GM13977 (cell line): ENCODE measurements at regions not wholly inside any gene's neighbourhood (a gene's known extent, or its start where the extent isn't known, plus 50 kb on each side); places are given as distances from the start of the nearest gene placed in this dataset.

Experiments used
- DNase-seq: peaks from one replicate; pipeline ENCODE4 v3.0.0; 2012; ENCODE audit warnings: low spot score
- in situ Hi-C: fragments of 300-500 bp; cut with MboI; formaldehyde crosslinking; loops from one replicate; pipeline ENCODE4 v1.12.0; 2022; ENCODE audit warnings: low sequenced_read_pairs, low pct_unique_long_range_greater_than_20kb, mixed read lengths, inconsistent platforms; ENCODE audit not compliant: unreplicated experiment
- TF ChIP-seq, protein P1 (sequence below): IDR thresholded peaks from 2 replicates; pipeline ENCODE4 v1.5.1; 2012; ENCODE audit warnings: mild to moderate bottlenecking, control low read depth; ENCODE audit not compliant: insufficient read depth; ENCODE audit errors: extremely low read depth, missing control alignments

DNA sequence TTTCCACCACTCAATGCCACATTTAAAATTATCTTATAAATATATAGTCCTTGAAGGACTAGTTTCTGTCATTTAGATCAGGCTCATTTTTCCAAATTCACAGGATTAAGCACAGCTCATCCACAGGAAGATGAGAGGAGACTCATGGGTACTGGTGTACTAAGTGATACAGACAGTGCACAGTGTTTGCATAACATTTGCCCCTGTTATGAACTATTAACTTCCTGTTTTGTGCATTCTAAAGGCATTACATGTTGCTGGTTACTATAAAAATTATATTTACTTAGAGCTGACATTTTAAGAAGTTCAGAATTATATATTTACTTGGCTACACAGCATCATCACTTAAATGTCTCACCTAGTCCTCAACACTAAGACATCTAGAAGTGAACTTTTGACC is 772.0 kb downstream of the TECRL start:
- TF ChIP-seq, protein P1, sequence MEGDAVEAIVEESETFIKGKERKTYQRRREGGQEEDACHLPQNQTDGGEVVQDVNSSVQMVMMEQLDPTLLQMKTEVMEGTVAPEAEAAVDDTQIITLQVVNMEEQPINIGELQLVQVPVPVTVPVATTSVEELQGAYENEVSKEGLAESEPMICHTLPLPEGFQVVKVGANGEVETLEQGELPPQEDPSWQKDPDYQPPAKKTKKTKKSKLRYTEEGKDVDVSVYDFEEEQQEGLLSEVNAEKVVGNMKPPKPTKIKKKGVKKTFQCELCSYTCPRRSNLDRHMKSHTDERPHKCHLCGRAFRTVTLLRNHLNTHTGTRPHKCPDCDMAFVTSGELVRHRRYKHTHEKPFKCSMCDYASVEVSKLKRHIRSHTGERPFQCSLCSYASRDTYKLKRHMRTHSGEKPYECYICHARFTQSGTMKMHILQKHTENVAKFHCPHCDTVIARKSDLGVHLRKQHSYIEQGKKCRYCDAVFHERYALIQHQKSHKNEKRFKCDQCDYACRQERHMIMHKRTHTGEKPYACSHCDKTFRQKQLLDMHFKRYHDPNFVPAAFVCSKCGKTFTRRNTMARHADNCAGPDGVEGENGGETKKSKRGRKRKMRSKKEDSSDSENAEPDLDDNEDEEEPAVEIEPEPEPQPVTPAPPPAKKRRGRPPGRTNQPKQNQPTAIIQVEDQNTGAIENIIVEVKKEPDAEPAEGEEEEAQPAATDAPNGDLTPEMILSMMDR, result no peak
- in situ Hi-C loops, result no loop called here
- no peak for DNase-seq

DNA sequence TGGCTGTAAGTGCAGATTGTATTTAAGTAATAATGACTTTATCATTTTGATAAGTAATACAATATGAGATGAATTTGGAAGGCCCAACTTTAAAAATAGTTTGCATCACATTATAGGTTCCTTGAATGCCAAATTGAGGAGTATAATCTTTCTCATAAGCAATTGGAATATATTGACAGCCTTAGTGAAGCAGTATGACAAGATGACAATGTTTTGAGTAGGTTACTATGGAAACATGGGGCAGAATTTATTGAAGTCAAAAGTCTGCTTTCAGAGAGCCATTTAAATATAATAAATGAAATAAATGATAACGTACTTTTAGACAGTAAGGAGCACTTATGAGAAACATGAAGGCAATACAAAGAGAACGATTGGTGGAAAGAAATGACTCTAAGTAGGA is 776.4 kb downstream of the TECRL start:
- no peak for DNase-seq
- in situ Hi-C loops, result no loop called here
- TF ChIP-seq, protein P1, result no peak

DNA sequence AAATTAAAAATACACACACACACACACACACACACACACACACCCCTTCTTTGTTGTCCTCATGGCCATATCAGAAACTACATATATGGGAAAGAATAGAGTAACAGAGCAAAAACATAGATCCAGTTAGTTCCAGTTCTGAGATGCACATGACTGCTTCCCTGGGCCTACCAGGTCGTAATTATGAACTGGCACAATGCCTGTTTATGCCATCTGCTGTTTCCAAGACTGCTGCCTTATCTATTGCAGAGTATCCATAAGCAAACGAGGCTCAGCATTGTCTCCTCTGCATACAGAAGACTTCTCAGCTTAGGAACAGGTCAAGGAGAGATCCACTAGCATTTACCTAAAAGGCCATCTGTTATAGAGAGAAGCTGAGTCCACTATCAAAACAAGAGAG is 789.0 kb downstream of the TECRL start:
- DNase-seq, result no peak
- TF ChIP-seq, protein P1, result no peak

DNA sequence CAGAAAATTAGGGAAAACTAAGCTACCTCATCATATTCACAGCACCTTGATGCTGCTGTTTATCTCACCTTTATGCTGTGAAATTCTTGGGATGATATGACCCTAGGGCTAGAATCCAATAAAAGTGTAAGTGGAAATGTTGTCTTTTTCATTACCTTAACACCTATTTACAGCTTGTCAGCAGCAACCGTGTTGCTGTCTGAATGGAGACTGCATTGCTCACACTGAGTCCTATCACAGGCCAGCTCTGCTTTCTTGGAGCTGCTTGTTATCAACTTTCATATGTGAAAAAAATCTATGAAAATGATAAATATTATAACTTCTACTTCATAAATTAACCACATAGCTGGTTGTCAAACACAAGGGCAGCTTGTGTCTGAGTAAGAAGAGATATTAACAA is 789.5 kb downstream of the TECRL start:
- TF ChIP-seq, protein P1, result no peak
- in situ Hi-C loops, result no loop called here
- DNase-seq, result no peak

More for the DNA sequence above, 789.0 kb downstream of the TECRL start:
- in situ Hi-C loops, result no loop called here

DNA sequence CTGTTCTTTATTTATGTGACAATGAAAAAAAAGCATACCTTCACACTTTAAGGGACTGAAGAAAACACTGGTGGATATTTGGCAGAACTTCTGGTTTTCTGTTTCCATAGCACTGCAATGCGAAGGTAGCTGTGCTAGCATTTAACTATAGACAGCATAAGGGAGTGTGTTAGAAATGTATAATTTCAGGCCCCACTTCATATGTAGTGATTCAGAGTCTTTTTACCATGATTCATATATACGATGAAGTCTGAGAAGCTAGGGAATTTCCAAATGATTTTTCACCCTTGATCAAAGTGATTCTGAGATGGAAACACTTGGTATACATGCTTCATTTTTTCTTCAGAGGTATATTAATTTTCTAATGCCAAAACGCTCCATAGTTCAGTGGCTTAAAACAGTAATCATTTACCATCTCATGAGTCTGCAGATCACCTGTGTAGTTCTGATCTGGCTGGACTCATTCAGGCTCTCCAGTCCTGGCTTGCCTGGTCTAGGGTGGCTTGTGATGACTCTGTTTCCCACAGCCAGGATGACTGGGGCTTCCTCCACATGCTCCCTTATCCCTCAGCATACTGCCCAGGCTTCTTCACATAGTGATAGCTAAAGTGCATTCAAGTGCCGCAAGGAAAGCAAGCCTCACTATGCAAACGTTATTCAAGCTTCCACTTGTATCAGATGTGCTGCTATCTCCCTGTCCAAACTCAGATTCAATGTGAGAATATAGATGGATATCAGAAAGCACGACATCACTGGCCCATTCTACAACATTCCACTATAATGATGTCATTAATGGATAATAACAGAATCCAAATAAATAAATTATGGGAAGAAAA is 790.1 kb downstream of the TECRL start:
- DNase-seq, result no peak
- TF ChIP-seq, protein P1, result no peak
- in situ Hi-C loops, result no loop called here

DNA sequence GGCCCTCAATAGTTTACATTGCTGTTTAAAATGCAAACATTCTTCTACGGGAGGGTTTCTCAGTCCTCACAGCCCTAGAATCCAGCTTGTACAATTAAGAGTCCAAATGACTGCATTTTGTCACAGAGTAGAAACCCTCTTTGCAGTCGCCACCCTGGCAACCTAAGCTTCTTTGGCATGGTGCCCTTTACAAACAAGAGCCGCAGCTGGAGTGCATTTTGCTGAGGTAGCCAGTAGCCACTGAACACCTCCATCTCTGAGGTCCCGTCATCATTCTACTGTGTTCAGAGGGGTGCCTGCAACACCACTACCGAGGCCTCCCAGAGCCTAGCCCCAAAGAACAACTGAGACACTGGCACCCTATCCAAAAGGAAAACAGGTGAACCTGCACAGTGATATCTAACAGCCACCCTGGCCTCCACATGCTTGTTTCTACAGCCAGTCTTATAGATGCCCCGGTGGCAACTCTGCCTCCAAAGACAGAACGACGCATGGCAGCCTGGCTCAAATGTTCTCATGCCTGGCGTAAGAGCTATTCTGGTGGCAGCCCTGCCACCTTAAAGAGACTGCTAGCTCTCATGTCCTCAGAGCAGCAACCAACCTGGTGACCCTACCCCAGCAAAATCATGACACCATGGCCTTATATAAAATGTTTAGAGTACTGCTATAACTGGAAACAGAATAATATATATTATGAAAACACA is 801.9 kb downstream of the TECRL start:
- no peak for DNase-seq
- TF ChIP-seq, protein P1, result no peak
- in situ Hi-C loops, result no loop called here
